Mammary epithelial cell (primary cell): ENCODE measurements at regions not wholly inside any gene's neighbourhood (a gene's known extent, or its start where the extent isn't known, plus 50 kb on each side); places are given as distances from the start of the nearest gene placed in this dataset.

Source experiments
- CTCF ChIP-seq, 2 donors: IDR thresholded peaks in 1 of 2; conservative IDR thresholded peaks in 1 of 2; 2 replicates each; pipeline ENCODE4 v1.5.1; 2011 to 2012; ENCODE audit warnings: inconsistent platforms in 2 of 2, low read length in 2 of 2, mild to moderate bottlenecking in 2 of 2, control low read depth in 1 of 2, low read depth in 1 of 2; ENCODE audit not compliant: insufficient read depth in 1 of 2; ENCODE audit errors: extremely low read depth in 1 of 2
- EZH2 ChIP-seq: IDR thresholded peaks from 2 replicates; pipeline ENCODE4 v1.6.1; 2012; ENCODE audit warnings: low read length, inconsistent platforms, borderline replicate concordance

GRCh38 chr5:159555084-159555483, 224.8 kb upstream of the IL12B start:
- TF ChIP-seq CTCF (conservative IDR thresholded peaks at IDR 0.05 in 1 of 2, IDR thresholded peaks at IDR 0.05 in 1 of 2; ENCODE audit: extremely low read depth in 1 of 2, insufficient read depth in 1 of 2, low read depth in 1 of 2, low read length in 2 of 2), result no peak
- no peak for TF ChIP-seq EZH2
